Lower leg skin (tissue), 3 donors: ENCODE measurements at regions not wholly inside any gene's neighbourhood (a gene's known extent, or its start where the extent isn't known, plus 50 kb on each side); places are given as distances from the start of the nearest gene placed in this dataset.

Experiments
- CTCF ChIP-seq, 3 donors: fragments of 450-650 bp; IDR thresholded peaks; one replicate each; pipeline ENCODE4 v1.5.1; 2016; ENCODE audit warnings: antibody characterized with exemption in 3 of 3, mild to moderate bottlenecking in 3 of 3, moderate library complexity in 2 of 3
- POLR2A ChIP-seq, 2 donors: fragments of 450-650 bp; IDR thresholded peaks; one replicate each; pipeline ENCODE4 v1.6.1; 2016 to 2017; ENCODE audit warnings: antibody characterized with exemption in 2 of 2, mild to moderate bottlenecking in 1 of 2, moderate library complexity in 1 of 2

GRCh38 chr16:66227766-66228530 is 138.5 kb upstream of the CDH5 start:
- TF ChIP-seq CTCF (IDR thresholded peaks at IDR 0.05), result no peak
- no peak for TF ChIP-seq POLR2A (IDR thresholded peaks at IDR 0.05)
